RCC 7860 (cell line): ENCODE measurements at regions not wholly inside any gene's neighbourhood (a gene's known extent, or its start where the extent isn't known, plus 50 kb on each side); places are given as distances from the start of the nearest gene placed in this dataset.
"Not testable (repeated sequence)": the region's sequence is repeated elsewhere in the genome, so short reads cannot be mapped to it uniquely, and the experiment has no call there.

Source experiments
- DNase-seq: peaks from one replicate; pipeline ENCODE4 v3.0.0-alpha.2; 2015; ENCODE audit warnings: low spot score
- FAIRE-seq: peaks from 2 replicates; lab custom pipeline; 2012; peaks lifted over from hg19 to GRCh38; lab: Jason Lieb, UNC

- FAIRE-seq: no peak
- no peak for DNase-seq
Observed at GRCh38 chr4:137960371-137961050, 281.6 kb downstream of the SLC7A11 start.

GRCh38 chr4:137957806-137958205 is 284.3 kb downstream of the SLC7A11 start:
- no peak for FAIRE-seq
- DNase-seq: no peak

- no peak for FAIRE-seq
Observed at GRCh38 chr4:137956256-137956655, 285.9 kb downstream of the SLC7A11 start.

GRCh38 chr4:137955595-137955994 is 286.6 kb downstream of the SLC7A11 start:
- FAIRE-seq (no peak), DNase-seq (no peak)

More at GRCh38 chr4:137956256-137956655, 285.9 kb downstream of the SLC7A11 start:
- DNase-seq: no peak

- DNase-seq: no peak
- FAIRE-seq: no peak
Observed at GRCh38 chr4:137952116-137952515, 290.0 kb downstream of the SLC7A11 start.

- no peak for FAIRE-seq
Observed at GRCh38 chr4:137950286-137950685, 291.9 kb downstream of the SLC7A11 start.

GRCh38 chr4:137949746-137950145 is 292.4 kb downstream of the SLC7A11 start:
- FAIRE-seq (no peak), DNase-seq (no peak)

More at GRCh38 chr4:137950286-137950685, 291.9 kb downstream of the SLC7A11 start:
- DNase-seq: no peak

GRCh38 chr4:137946453-137947174 is 295.5 kb downstream of the SLC7A11 start:
- no peak for FAIRE-seq
- no peak for DNase-seq

GRCh38 chr4:137942815-137943214 is 299.3 kb downstream of the SLC7A11 start:
- DNase-seq, FAIRE-seq: not testable (repeated sequence)

- not testable (repeated sequence) for DNase-seq, FAIRE-seq
Observed at GRCh38 chr4:137942015-137942515, 300.1 kb downstream of the SLC7A11 start.

- FAIRE-seq (no peak), DNase-seq (no peak)
Observed at GRCh38 chr4:137934911-137935310, 307.2 kb downstream of the SLC7A11 start.

GRCh38 chr4:137934046-137934445 is 308.1 kb downstream of the SLC7A11 start:
- FAIRE-seq (no peak), DNase-seq (no peak)

- FAIRE-seq: no peak
- no peak for DNase-seq
Observed at GRCh38 chr4:137927972-137928371, 314.2 kb downstream of the SLC7A11 start.

- no peak for DNase-seq
- no peak for FAIRE-seq
Observed at GRCh38 chr4:137923494-137923893, 318.7 kb downstream of the SLC7A11 start.

- no peak for DNase-seq
- no peak for FAIRE-seq
Observed at GRCh38 chr4:137922721-137923120, 319.4 kb downstream of the SLC7A11 start.

- DNase-seq (no peak), FAIRE-seq (no peak)
Observed at GRCh38 chr4:137909529-137910309, 332.4 kb downstream of the SLC7A11 start.

- no peak for FAIRE-seq
- no peak for DNase-seq
Observed at GRCh38 chr4:137905930-137906329, 336.2 kb downstream of the SLC7A11 start.

- FAIRE-seq (no peak), DNase-seq (no peak)
Observed at GRCh38 chr4:137901114-137901513, 341.0 kb downstream of the SLC7A11 start.

- no peak for FAIRE-seq
- no peak for DNase-seq
Observed at GRCh38 chr4:137896221-137896737, 345.9 kb downstream of the SLC7A11 start.

- DNase-seq, FAIRE-seq: not testable (repeated sequence)
Observed at GRCh38 chr4:137895515-137895914, 346.6 kb downstream of the SLC7A11 start.

GRCh38 chr4:137892134-137892533 is 350.0 kb downstream of the SLC7A11 start:
- FAIRE-seq (no peak), DNase-seq (no peak)
